PFSK-1 (cell line): ENCODE measurements at regions not wholly inside any gene's neighbourhood (a gene's known extent, or its start where the extent isn't known, plus 50 kb on each side); places are given as distances from the start of the nearest gene placed in this dataset.

ENCODE experiments used
- FOXP2 ChIP-seq: optimal IDR thresholded peaks from 2 replicates; pipeline ENCODE3; 2011; ENCODE audit warnings: borderline replicate concordance, control low read depth, inconsistent platforms; ENCODE audit not compliant: insufficient read depth; ENCODE audit errors: extremely low read length, extremely low read depth
- POLR2AphosphoS5 ChIP-seq: IDR thresholded peaks from 2 replicates; pipeline ENCODE4 v1.6.1; 2012; ENCODE audit warnings: low read depth, mild to moderate bottlenecking, control low read depth, low read length, moderate library complexity
- SIN3A ChIP-seq: IDR thresholded peaks from 2 replicates; pipeline ENCODE4 v1.6.1; 2012; ENCODE audit warnings: mild to moderate bottlenecking, low read length, moderate library complexity, borderline replicate concordance; ENCODE audit not compliant: insufficient read depth
- TAF1 ChIP-seq: IDR thresholded peaks from 2 replicates; pipeline ENCODE4 v1.6.1; 2012; ENCODE audit warnings: low read length, control low read depth, borderline replicate concordance; ENCODE audit not compliant: insufficient read depth
- TF ChIP-seq, protein P1 (sequence below), 2 experiments: IDR thresholded peaks; 2 replicates each; pipeline versions ENCODE4 v1.6.1 to v1.8.0; 2011 to 2012; ENCODE audit warnings: low read depth in 2 of 2, low read length in 2 of 2, control low read depth in 1 of 2, inconsistent platforms in 1 of 2, mild to moderate bottlenecking in 1 of 2, moderate library complexity in 1 of 2; ENCODE audit not compliant: insufficient read depth in 1 of 2

DNA sequence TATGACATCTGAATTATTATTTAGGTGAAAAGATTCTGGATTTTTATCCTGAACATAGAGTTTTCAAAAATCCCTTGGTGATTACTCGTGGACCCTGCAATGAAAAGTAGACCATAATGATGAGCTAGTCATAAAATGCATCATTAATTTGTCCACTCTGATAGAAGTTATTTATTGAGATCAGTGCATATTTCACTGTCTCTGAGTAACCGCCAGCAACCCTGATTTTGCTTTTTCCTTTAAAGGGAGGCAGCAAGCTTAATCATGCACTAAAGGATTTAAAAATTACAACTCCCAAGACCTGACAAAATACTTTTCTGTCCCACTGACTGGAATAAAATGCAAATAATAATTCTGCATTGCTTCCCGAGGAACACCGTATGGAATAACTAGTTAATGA lies 259.6 kb upstream of the DPPA4 start:
- TF ChIP-seq TAF1 (no peak), POLR2AphosphoS5 (no peak), SIN3A (no peak), FOXP2 (no peak)

DNA sequence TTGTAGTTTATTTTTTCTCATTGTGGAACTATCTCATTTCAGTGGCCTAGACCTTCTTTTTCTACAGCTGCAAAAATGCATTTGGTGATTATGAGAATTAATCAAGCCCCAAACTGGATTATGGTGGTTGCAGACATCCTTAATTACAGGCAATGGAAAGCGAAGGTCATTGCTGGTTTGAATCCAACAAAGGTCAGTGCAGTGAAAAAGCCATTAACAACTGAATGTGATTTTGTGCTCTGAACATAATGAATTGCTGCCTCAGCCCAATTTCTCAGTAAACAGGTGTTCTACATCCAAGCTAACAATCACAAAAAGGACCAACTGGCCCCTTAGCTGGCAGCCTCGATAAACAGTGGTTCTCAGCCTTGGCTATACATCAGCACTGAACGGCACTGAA lies 260.1 kb upstream of the DPPA4 start:
- TF ChIP-seq FOXP2 (no peak), TAF1 (no peak), POLR2AphosphoS5 (no peak), SIN3A (no peak)
- TF ChIP-seq, protein P1, sequence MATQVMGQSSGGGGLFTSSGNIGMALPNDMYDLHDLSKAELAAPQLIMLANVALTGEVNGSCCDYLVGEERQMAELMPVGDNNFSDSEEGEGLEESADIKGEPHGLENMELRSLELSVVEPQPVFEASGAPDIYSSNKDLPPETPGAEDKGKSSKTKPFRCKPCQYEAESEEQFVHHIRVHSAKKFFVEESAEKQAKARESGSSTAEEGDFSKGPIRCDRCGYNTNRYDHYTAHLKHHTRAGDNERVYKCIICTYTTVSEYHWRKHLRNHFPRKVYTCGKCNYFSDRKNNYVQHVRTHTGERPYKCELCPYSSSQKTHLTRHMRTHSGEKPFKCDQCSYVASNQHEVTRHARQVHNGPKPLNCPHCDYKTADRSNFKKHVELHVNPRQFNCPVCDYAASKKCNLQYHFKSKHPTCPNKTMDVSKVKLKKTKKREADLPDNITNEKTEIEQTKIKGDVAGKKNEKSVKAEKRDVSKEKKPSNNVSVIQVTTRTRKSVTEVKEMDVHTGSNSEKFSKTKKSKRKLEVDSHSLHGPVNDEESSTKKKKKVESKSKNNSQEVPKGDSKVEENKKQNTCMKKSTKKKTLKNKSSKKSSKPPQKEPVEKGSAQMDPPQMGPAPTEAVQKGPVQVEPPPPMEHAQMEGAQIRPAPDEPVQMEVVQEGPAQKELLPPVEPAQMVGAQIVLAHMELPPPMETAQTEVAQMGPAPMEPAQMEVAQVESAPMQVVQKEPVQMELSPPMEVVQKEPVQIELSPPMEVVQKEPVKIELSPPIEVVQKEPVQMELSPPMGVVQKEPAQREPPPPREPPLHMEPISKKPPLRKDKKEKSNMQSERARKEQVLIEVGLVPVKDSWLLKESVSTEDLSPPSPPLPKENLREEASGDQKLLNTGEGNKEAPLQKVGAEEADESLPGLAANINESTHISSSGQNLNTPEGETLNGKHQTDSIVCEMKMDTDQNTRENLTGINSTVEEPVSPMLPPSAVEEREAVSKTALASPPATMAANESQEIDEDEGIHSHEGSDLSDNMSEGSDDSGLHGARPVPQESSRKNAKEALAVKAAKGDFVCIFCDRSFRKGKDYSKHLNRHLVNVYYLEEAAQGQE (IDR thresholded peaks at IDR 0.05; ENCODE audit: insufficient read depth in 1 of 2, low read depth in 2 of 2, low read length in 2 of 2): no peak

DNA sequence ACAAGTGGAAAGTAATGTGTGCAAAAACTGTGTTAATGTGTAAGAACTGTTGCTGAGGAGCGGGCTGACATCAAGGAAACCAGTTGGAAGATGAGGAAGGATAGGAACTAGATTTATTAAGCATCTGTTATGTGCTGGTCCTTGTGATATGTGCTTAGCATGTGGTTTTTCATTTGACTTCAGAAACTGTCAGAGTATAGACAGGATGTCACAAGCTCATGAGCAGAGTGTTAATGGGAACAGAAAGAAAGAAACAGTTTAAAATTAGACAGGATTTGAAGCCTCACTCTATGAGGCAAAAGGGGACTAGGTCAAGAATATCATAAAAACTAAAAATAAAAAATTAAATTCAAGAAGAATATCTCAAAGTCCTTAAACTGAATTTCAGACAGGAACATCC lies 270.6 kb upstream of the DPPA4 start:
- TF ChIP-seq SIN3A: no peak
- no peak for TF ChIP-seq POLR2AphosphoS5
- TF ChIP-seq TAF1: no peak
- TF ChIP-seq, protein P1 (IDR thresholded peaks at IDR 0.05; ENCODE audit: insufficient read depth in 1 of 2, low read depth in 2 of 2, low read length in 2 of 2): no peak
- no peak for TF ChIP-seq FOXP2

DNA sequence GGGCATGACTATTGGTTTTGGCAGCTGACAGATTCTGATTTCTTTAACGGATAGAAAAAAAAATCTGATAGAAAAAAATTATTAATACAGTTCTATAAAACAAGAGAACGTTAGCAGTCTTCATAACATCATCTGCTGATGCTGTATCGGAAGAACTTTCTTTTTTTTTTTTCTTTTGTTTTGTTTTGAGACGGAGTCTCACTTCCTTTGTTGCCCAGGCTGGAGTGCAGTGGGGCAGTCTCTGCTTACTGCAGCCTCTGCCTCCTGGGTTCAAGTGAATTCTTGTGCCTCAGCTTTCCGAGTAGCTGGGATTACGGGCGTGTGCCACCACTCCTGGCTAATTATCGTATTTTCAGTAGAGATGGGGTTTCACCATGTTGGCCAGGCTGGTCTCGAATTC lies 271.2 kb upstream of the DPPA4 start:
- TF ChIP-seq FOXP2 (no peak), SIN3A (no peak), POLR2AphosphoS5 (no peak), TAF1 (no peak)
- TF ChIP-seq, protein P1 (IDR thresholded peaks at IDR 0.05; ENCODE audit: insufficient read depth in 1 of 2, low read depth in 2 of 2, low read length in 2 of 2): no peak

DNA sequence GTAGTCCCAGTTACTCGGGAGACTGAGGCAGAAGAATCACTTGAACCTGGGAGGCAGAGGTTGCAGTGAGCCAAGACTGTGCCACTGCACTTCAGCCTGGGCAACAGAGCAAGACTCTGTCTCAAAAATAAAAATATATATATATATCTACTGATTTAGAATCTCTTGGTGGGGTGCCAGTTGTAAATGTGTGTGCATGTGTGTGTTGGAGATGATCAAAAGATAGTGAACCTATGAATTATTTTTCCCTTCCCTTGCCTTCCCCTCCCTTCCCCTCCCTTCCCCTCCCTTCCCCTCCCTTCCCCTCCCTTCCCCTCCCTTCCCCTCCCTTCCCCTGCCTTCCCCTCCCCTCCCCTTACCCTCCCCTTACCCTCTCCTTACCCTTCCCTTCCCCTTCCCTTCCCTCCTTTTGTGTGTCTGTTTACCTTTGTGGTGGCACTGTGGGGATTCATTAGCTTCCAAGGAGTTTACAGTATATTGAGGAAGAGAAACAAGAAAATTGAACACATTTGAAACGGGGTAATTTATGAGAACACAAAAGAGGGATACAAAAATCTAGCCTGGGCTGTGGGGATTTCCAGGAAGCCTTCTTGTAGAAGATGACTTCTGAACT lies 281.5 kb upstream of the DPPA4 start:
- TF ChIP-seq FOXP2 (no peak), TAF1 (no peak), SIN3A (no peak), POLR2AphosphoS5 (no peak)
- TF ChIP-seq, protein P1 (IDR thresholded peaks at IDR 0.05; ENCODE audit: insufficient read depth in 1 of 2, low read depth in 2 of 2, low read length in 2 of 2): no peak
